DMS114 treated with DMSO at 0.1 percent for 48 hours (cell line): ENCODE measurements at regions not wholly inside any gene's neighbourhood (a gene's known extent, or its start where the extent isn't known, plus 50 kb on each side); places are given as distances from the start of the nearest gene placed in this dataset.

Source experiments
- DNase-seq: peaks from one replicate; lab custom pipeline; 2025; ENCODE audit not compliant: unreplicated experiment; lab: John Stamatoyannopoulos, UW

DNA sequence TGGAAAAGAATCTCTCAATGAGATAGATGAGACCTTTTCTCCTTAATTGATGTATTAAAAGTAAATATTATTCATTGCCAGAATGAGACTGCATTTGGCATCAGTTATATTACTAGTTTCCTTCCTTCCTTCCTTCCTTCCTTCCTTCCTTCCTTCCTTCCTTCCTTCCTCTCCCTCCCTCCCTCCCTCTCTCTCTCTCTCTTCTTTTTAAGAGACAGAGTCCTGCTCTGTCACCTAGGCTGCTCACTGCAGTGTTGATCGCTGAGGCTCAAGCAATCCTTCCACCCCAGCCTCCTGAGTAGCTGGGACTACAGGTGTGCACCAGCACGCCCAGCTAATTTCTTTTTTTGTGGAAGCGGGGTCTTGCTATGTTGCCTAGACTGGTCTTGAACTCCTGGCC, 50.4 kb upstream of the ARX start:
- DNase-seq, result no peak
